22Rv1 (cell line): ENCODE measurements at regions not wholly inside any gene's neighbourhood (a gene's known extent, or its start where the extent isn't known, plus 50 kb on each side); places are given as distances from the start of the nearest gene placed in this dataset.

Source experiments
- ZFX ChIP-seq: fragments of 450-650 bp; IDR thresholded peaks from 2 replicates; pipeline ENCODE4 v1.6.1; 2017; ENCODE audit warnings: antibody characterized with exemption, borderline replicate concordance
- TF ChIP-seq, protein P1 (sequence below): fragments of 450-650 bp; IDR thresholded peaks from 2 replicates; pipeline ENCODE4 v1.5.1; 2017; ENCODE audit warnings: mild to moderate bottlenecking

- TF ChIP-seq, protein P1, sequence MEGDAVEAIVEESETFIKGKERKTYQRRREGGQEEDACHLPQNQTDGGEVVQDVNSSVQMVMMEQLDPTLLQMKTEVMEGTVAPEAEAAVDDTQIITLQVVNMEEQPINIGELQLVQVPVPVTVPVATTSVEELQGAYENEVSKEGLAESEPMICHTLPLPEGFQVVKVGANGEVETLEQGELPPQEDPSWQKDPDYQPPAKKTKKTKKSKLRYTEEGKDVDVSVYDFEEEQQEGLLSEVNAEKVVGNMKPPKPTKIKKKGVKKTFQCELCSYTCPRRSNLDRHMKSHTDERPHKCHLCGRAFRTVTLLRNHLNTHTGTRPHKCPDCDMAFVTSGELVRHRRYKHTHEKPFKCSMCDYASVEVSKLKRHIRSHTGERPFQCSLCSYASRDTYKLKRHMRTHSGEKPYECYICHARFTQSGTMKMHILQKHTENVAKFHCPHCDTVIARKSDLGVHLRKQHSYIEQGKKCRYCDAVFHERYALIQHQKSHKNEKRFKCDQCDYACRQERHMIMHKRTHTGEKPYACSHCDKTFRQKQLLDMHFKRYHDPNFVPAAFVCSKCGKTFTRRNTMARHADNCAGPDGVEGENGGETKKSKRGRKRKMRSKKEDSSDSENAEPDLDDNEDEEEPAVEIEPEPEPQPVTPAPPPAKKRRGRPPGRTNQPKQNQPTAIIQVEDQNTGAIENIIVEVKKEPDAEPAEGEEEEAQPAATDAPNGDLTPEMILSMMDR = no peak
- TF ChIP-seq ZFX = no peak
Observed at GRCh38 chr6:98581705-98582104, 252.7 kb upstream of the POU3F2 start.
